ENCODE measurements at regions not wholly inside any gene's neighbourhood (a gene's known extent, or its start where the extent isn't known, plus 50 kb on each side); places are given as distances from the start of the nearest gene placed in this dataset.

DNA sequence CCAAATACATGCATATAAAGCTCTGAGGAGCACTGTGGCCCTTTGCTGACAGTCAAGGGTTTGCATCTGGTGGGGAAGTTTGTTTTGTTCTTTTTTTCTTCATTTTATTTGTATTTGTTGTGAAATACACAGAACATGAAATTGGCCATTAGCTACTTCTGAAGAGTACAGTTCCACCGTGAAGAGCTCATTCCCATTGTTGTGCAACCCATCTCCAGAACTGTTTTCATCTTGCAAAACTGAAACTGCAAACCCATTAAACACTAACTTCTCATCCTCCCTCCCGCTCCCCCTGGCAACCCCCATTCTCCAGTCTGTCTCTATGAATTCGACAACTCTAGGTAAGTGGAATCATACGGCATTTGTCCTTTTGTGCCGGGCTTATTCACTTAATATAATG lies 231.3 kb downstream of the TFAP2C start:
- Mint-ChIP-seq H3K4me1 (ENCODE audit: low read depth) (no peaks in the 10 kb centered on the region), H3K4me3 (no peak overlapping the region), H3K27me3 (ENCODE audit: insufficient read depth) (peaks cover 44% of the 10 kb centered on the region), H3K36me3 (ENCODE audit: low read depth) (no peaks in the 10 kb centered on the region), H3K27ac (no peak overlapping the region), H3K9me3 (no peaks in the 10 kb centered on the region)
- TF ChIP-seq, protein P1, sequence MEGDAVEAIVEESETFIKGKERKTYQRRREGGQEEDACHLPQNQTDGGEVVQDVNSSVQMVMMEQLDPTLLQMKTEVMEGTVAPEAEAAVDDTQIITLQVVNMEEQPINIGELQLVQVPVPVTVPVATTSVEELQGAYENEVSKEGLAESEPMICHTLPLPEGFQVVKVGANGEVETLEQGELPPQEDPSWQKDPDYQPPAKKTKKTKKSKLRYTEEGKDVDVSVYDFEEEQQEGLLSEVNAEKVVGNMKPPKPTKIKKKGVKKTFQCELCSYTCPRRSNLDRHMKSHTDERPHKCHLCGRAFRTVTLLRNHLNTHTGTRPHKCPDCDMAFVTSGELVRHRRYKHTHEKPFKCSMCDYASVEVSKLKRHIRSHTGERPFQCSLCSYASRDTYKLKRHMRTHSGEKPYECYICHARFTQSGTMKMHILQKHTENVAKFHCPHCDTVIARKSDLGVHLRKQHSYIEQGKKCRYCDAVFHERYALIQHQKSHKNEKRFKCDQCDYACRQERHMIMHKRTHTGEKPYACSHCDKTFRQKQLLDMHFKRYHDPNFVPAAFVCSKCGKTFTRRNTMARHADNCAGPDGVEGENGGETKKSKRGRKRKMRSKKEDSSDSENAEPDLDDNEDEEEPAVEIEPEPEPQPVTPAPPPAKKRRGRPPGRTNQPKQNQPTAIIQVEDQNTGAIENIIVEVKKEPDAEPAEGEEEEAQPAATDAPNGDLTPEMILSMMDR (IDR thresholded peaks at IDR 0.05) = no peak
- no peak for DNase-seq

DNA sequence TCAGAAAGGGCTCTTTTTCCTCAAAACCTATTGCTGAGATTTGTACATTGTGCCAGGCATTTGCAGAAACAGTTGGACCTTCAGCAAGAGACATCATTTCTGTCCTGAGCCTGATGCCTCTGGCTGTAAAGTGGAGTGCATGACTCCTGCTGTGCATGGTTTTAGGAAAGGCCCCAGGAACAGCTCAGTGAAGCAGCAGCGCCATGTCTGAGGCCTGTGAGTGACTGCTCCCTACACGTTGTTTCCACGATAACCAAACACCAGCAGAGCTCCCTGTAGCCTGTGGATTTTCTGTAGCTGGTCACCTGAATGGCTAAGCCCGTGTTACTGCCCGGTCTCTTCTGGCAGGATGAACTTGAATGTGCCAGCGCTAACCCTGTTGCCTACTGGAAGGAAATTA lies 232.5 kb downstream of the TFAP2C start:
- no peak for DNase-seq
- Mint-ChIP-seq H3K27me3 (ENCODE audit: insufficient read depth) (peaks cover 46% of the 10 kb centered on the region), H3K27ac (no peak overlapping the region), H3K4me1 (ENCODE audit: low read depth) (no peaks in the 10 kb centered on the region), H3K4me3 (no peak overlapping the region), H3K9me3 (no peaks in the 10 kb centered on the region), H3K36me3 (ENCODE audit: low read depth) (no peaks in the 10 kb centered on the region)
- TF ChIP-seq, protein P1 (IDR thresholded peaks at IDR 0.05) = no peak

DNA sequence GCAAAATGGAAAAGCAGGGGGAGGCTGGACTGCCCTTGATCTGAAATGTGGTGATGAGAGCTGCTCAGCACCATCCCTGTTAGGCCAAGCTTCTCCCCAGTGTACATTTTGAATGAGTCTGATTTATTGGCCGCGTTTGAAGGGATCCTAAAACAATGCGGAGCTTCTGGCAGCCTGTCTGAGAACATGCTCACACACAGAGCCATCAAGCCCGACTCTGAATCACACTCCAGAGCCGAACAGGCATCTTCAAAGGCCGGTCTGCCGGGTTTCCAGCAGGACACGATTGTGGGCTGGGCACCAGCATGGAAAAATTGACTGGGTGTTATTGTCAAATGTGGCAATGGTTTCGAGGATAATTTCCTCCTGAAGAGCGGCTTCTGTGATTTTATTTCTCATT lies 235.9 kb downstream of the TFAP2C start:
- no peak overlapping the region for H3K27ac Mint-ChIP-seq
- no peak overlapping the region for H3K4me3 Mint-ChIP-seq
- H3K27me3 Mint-ChIP-seq (ENCODE audit: insufficient read depth) = peaks cover 45% of the 10 kb centered on the region
- TF ChIP-seq, protein P1 (IDR thresholded peaks at IDR 0.05) = no peak
- H3K9me3 Mint-ChIP-seq = peaks cover 4% of the 10 kb centered on the region; the same call in 1 of the 2 replicates
- no peaks in the 10 kb centered on the region for H3K4me1 Mint-ChIP-seq (ENCODE audit: low read depth)
- no peak for DNase-seq
- no peaks in the 10 kb centered on the region for H3K36me3 Mint-ChIP-seq (ENCODE audit: low read depth)

DNA sequence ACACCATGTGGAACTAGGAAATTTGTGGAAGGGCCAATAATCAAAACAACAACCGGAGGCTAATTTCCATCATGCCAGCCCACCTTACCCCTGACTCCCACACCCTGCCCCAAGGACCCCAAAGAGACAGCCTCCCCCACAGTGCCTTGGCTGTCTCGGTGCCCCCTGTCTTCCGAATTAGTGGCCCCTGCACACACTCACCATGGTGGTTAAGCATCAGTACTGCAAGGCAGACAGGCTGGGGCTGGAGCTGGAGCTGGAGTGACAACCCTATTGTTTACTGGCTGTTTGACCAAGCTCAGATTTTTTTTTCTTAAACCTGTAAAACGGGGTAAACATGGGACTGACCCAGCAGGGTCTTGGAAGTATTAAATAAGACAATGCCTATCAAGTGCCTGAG lies 238.0 kb downstream of the TFAP2C start:
- Mint-ChIP-seq H3K36me3 (ENCODE audit: low read depth) (no peaks in the 10 kb centered on the region), H3K27me3 (ENCODE audit: insufficient read depth) (peaks cover 47% of the 10 kb centered on the region), H3K4me1 (ENCODE audit: low read depth) (no peaks in the 10 kb centered on the region), H3K4me3 (no peak overlapping the region), H3K27ac (no peak overlapping the region), H3K9me3 (peaks cover 4% of the 10 kb centered on the region; the same call in 1 of the 2 replicates)
- TF ChIP-seq, protein P1 (IDR thresholded peaks at IDR 0.05) = no peak
- no peak for DNase-seq

DNA sequence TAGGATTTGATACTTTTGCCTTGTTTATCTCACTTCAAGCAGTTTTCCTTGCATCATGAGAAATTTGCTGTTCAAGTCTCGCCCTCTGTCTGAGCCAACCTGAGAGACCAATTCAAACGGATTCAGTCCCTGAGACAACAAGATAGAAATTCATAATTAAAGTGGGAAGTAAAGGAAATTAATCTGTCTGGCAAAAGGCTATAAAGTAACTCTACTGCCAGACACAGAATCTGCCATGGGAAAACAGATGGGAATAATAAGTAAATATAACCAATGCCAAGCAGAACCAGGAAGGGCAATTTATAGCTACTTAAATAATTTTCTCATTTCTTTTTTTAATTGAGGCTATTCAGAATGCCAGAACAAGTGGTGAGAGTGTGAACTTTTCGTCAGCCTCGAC lies 239.6 kb downstream of the TFAP2C start:
- no peak for DNase-seq
- peaks cover 4% of the 10 kb centered on the region; the same call in 1 of the 2 replicates for H3K9me3 Mint-ChIP-seq
- H3K27me3 Mint-ChIP-seq (ENCODE audit: insufficient read depth) = peaks cover 37% of the 10 kb centered on the region
- H3K4me3 Mint-ChIP-seq = no peak overlapping the region
- H3K36me3 Mint-ChIP-seq (ENCODE audit: low read depth) = no peaks in the 10 kb centered on the region
- TF ChIP-seq, protein P1 (IDR thresholded peaks at IDR 0.05) = no peak
- H3K4me1 Mint-ChIP-seq (ENCODE audit: low read depth) = peaks cover 5% of the 10 kb centered on the region; the same call in 1 of the 2 replicates
- no peak overlapping the region for H3K27ac Mint-ChIP-seq

DNA sequence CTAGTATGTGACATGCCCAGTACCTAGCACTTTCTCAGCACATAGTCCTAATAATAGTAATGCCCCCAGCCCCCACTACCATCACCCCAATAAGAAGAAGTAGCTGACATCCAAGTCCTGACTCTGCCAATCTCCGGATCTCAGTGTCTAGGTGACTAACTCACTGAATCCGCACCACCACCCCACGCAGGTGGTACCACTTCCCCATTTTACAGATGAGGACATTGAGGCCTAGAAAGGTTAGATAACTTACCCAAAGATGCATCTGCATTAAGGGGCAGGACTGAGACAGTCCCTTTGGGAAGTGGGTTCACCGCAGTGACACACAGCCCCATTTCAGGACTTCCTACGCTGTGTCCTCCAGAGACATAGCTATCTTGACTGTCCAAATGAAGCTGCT lies 241.2 kb downstream of the TFAP2C start:
- Mint-ChIP-seq H3K36me3 (ENCODE audit: low read depth) (no peaks in the 10 kb centered on the region), H3K9me3 (peaks cover 4% of the 10 kb centered on the region; the same call in 1 of the 2 replicates), H3K4me1 (ENCODE audit: low read depth) (peaks cover 12% of the 10 kb centered on the region), H3K27me3 (ENCODE audit: insufficient read depth) (peaks cover 29% of the 10 kb centered on the region), H3K27ac (no peak overlapping the region), H3K4me3 (no peak overlapping the region)
- TF ChIP-seq, protein P1 (IDR thresholded peaks at IDR 0.05) = no peak
- no peak for DNase-seq

Data from HFFc6 (cell line).